Keratinocyte (primary cell): ENCODE measurements at regions not wholly inside any gene's neighbourhood (a gene's known extent, or its start where the extent isn't known, plus 50 kb on each side); places are given as distances from the start of the nearest gene placed in this dataset.

Source experiments
- DNase-seq: peaks from one replicate; pipeline ENCODE4 v3.0.0-alpha.2; 2011; ENCODE audit warnings: low read depth, missing footprints, low spot score
- FAIRE-seq: peaks from 2 replicates; lab custom pipeline; 2011; peaks lifted over from hg19 to GRCh38; lab: Jason Lieb, UNC
- H2AFZ ChIP-seq: 2 replicates; pipeline ENCODE4 v1.6.0; 2012; ENCODE audit warnings: low read length, control low read depth, inconsistent platforms; ENCODE audit not compliant: control insufficient read depth
- H3K27ac ChIP-seq: 2 replicates; pipeline ENCODE4 v1.5.1; 2011; ENCODE audit warnings: low read length; ENCODE audit not compliant: control insufficient read depth, insufficient read depth
- H3K27me3 ChIP-seq: 3 replicates; pipeline ENCODE4 v1.6.0; 2011; ENCODE audit warnings: low read length; ENCODE audit not compliant: control insufficient read depth, insufficient read depth; ENCODE audit errors: extremely low read depth
- H3K36me3 ChIP-seq, 2 experiments: 2 replicates in 1 of 2; 3 replicates in 1 of 2; pipeline ENCODE4 v1.5.1; 2011; ENCODE audit warnings: low read length in 2 of 2, mild to moderate bottlenecking in 1 of 2; ENCODE audit not compliant: control insufficient read depth in 2 of 2, insufficient read depth in 2 of 2; ENCODE audit errors: extremely low read depth in 1 of 2
- H3K4me1 ChIP-seq: 3 replicates; pipeline ENCODE4 v1.5.1; 2011; ENCODE audit warnings: low read length; ENCODE audit not compliant: control insufficient read depth, insufficient read depth; ENCODE audit errors: extremely low read depth
- H3K4me2 ChIP-seq: 3 replicates; pipeline ENCODE4 v1.6.0; 2011; ENCODE audit warnings: low read depth, low read length; ENCODE audit not compliant: control insufficient read depth, insufficient read depth; ENCODE audit errors: extremely low read depth
- H3K4me3 ChIP-seq, 3 experiments: fragments of 200-600 bp in 1 of 3; sonication (generic) in 1 of 3; 2 replicates in 2 of 3; 3 replicates in 1 of 3; pipeline ENCODE4 v1.5.1; 2011 to 2016; ENCODE audit warnings: low read length in 3 of 3, mild to moderate bottlenecking in 3 of 3, control low read depth in 2 of 3, inconsistent platforms in 1 of 3, low read depth in 1 of 3, mixed read lengths in 1 of 3, mixed run types in 1 of 3, moderate library complexity in 1 of 3; ENCODE audit not compliant: control insufficient read depth in 2 of 3, insufficient read depth in 2 of 3; ENCODE audit errors: extremely low read depth in 1 of 3
- H3K79me2 ChIP-seq: 2 replicates; pipeline ENCODE4 v1.6.0; 2012; ENCODE audit warnings: low read length; ENCODE audit not compliant: control insufficient read depth, insufficient read depth
- H3K9ac ChIP-seq: 3 replicates; pipeline ENCODE4 v1.6.0; 2011; ENCODE audit warnings: low read length; ENCODE audit not compliant: control insufficient read depth, insufficient read depth; ENCODE audit errors: extremely low read depth
- H3K9me1 ChIP-seq: 3 replicates; pipeline ENCODE4 v1.6.0; 2011; ENCODE audit warnings: low read length; ENCODE audit not compliant: control insufficient read depth, insufficient read depth; ENCODE audit errors: extremely low read depth
- H3K9me3 ChIP-seq: 2 replicates; pipeline ENCODE4 v1.5.1; 2012; ENCODE audit warnings: low read depth, low read length; ENCODE audit not compliant: control insufficient read depth
- H4K20me1 ChIP-seq: 3 replicates; pipeline ENCODE4 v1.6.0; 2011; ENCODE audit warnings: low read length; ENCODE audit not compliant: control insufficient read depth, insufficient read depth; ENCODE audit errors: extremely low read depth
- CTCF ChIP-seq, 3 experiments: IDR thresholded peaks in 1 of 3; conservative IDR thresholded peaks in 1 of 3; optimal IDR thresholded peaks in 1 of 3; 2 replicates in 2 of 3; 3 replicates in 1 of 3; pipeline versions ENCODE3 to v1.5.1; 2011; ENCODE audit warnings: low read length in 3 of 3, mild to moderate bottlenecking in 3 of 3, moderate library complexity in 2 of 3, control low read depth in 1 of 3, inconsistent platforms in 1 of 3; ENCODE audit not compliant: insufficient read depth in 2 of 3; ENCODE audit errors: extremely low read depth in 1 of 3
- EZH2 ChIP-seq: IDR thresholded peaks from one replicate; pipeline ENCODE4 v1.6.1; 2012; ENCODE audit warnings: inconsistent platforms, mild to moderate bottlenecking, low read length, moderate library complexity
- dilution Hi-C: fragments of 300-500 bp; cut with MboI; formaldehyde crosslinking; loops from one replicate; pipeline ENCODE4 v1.7.0; 2020; ENCODE audit warnings: low sequenced_read_pairs; ENCODE audit not compliant: extremely low pct_ligation_motif_present

GRCh38 chr5:63655043-63655442 is 307.2 kb downstream of the HTR1A start:
- Histone ChIP-seq H3K27me3 (no peaks in the 10 kb centered on the region), H3K4me2 (no peak overlapping the region), H3K27ac (no peak overlapping the region), H3K9ac (no peak overlapping the region), H2AFZ (no peak overlapping the region), H3K9me1 (no peaks in the 10 kb centered on the region), H3K9me3 (no peaks in the 10 kb centered on the region), H4K20me1 (no peaks in the 10 kb centered on the region), H3K36me3 (no peaks in the 10 kb centered on the region), H3K79me2 (no peaks in the 10 kb centered on the region), H3K4me1 (no peaks in the 10 kb centered on the region), H3K4me3 (no peak overlapping the region)
- TF ChIP-seq EZH2: no peak
- TF ChIP-seq CTCF (optimal IDR thresholded peaks at IDR 0.05 in 1 of 3, IDR thresholded peaks at IDR 0.05 in 1 of 3, conservative IDR thresholded peaks at IDR 0.05 in 1 of 3; ENCODE audit: extremely low read depth in 1 of 3, insufficient read depth in 2 of 3, low read length in 3 of 3): no peak
- no peak for FAIRE-seq
- no peak for DNase-seq
- dilution Hi-C loops: no loop called here

GRCh38 chr5:63650581-63650980 is 311.7 kb downstream of the HTR1A start:
- Histone ChIP-seq H3K27ac (no peak overlapping the region), H3K79me2 (no peaks in the 10 kb centered on the region), H3K4me3 (no peak overlapping the region), H3K4me1 (no peaks in the 10 kb centered on the region), H3K27me3 (no peaks in the 10 kb centered on the region), H4K20me1 (no peaks in the 10 kb centered on the region), H3K9me1 (no peaks in the 10 kb centered on the region), H3K9ac (no peak overlapping the region), H3K4me2 (no peak overlapping the region), H2AFZ (no peak overlapping the region), H3K9me3 (no peaks in the 10 kb centered on the region), H3K36me3 (no peaks in the 10 kb centered on the region)
- no peak for TF ChIP-seq CTCF (optimal IDR thresholded peaks at IDR 0.05 in 1 of 3, IDR thresholded peaks at IDR 0.05 in 1 of 3, conservative IDR thresholded peaks at IDR 0.05 in 1 of 3; ENCODE audit: extremely low read depth in 1 of 3, insufficient read depth in 2 of 3, low read length in 3 of 3)
- TF ChIP-seq EZH2: no peak
- FAIRE-seq (no peak), DNase-seq (no peak)
- dilution Hi-C loops: no loop called here
